ENCODE measurements at regions not wholly inside any gene's neighbourhood (a gene's known extent, or its start where the extent isn't known, plus 50 kb on each side); places are given as distances from the start of the nearest gene placed in this dataset.

- no peaks in the 10 kb centered on the region for H3K9me2 ChIP-seq (replicated peaks; ENCODE audit: insufficient read depth, low read length)
- peak overlapping the region; percentile 46; the same call in 1 of the 2 replicates for H3K9ac ChIP-seq (ENCODE audit: low read length)
- no peaks in the 10 kb centered on the region for H3K36me3 ChIP-seq (replicated peaks; ENCODE audit: insufficient read depth, low read length)
- no peak overlapping the region for H3K4me3 ChIP-seq (ENCODE audit: low read length)
- peak overlapping the region; percentile 80 for H3K27ac ChIP-seq (ENCODE audit: low read length)
- TF ChIP-seq EZH2 (optimal IDR thresholded peaks at IDR 0.05; ENCODE audit: low read depth, low read length) (no peak), CTCF (IDR thresholded peaks at IDR 0.05; ENCODE audit: low read length) (no peak), EZH2phosphoT487 (IDR thresholded peaks at IDR 0.05; ENCODE audit: low read length) (no peak)
- peak overlapping the region; percentile 68 for H2AFZ ChIP-seq (ENCODE audit: low read length)
- H3F3A ChIP-seq (ENCODE audit: insufficient read depth, low read length) = peaks cover 2% of the 10 kb centered on the region; the same call in 1 of the 2 replicates
- no peaks in the 10 kb centered on the region for H4K20me1 ChIP-seq (ENCODE audit: insufficient read depth, low read length)
- H3K9me3 ChIP-seq (replicated peaks; ENCODE audit: insufficient read depth, low read length) = no peaks in the 10 kb centered on the region
- H3K27me3 ChIP-seq (replicated peaks; ENCODE audit: insufficient read depth, low read length) = no peaks in the 10 kb centered on the region
- H3K79me2 ChIP-seq (ENCODE audit: low read length) = no peaks in the 10 kb centered on the region
- H3K4me2 ChIP-seq (ENCODE audit: low read depth, low read length) = peak overlapping the region; percentile 62
- peak; percentile 56 for DNase-seq
- peaks cover 30% of the 10 kb centered on the region for H3K4me1 ChIP-seq (ENCODE audit: low read length)
These were observed 91.5 kb upstream of the BCL11A start for GRCh38 chr2:60644951-60645350.

GRCh38 chr2:60648191-60648590 lies 94.7 kb upstream of the BCL11A start:
- H3K9me3 ChIP-seq (replicated peaks; ENCODE audit: insufficient read depth, low read length) = no peaks in the 10 kb centered on the region
- no peak overlapping the region for H3K27ac ChIP-seq (ENCODE audit: low read length)
- H3F3A ChIP-seq (ENCODE audit: insufficient read depth, low read length) = peaks cover 2% of the 10 kb centered on the region; the same call in 1 of the 2 replicates
- no peak overlapping the region for H3K4me3 ChIP-seq (ENCODE audit: low read length)
- peaks cover 22% of the 10 kb centered on the region for H3K4me1 ChIP-seq (ENCODE audit: low read length)
- H3K79me2 ChIP-seq (ENCODE audit: low read length) = no peaks in the 10 kb centered on the region
- TF ChIP-seq CTCF (IDR thresholded peaks at IDR 0.05; ENCODE audit: low read length) (no peak), EZH2 (optimal IDR thresholded peaks at IDR 0.05; ENCODE audit: low read depth, low read length) (no peak), EZH2phosphoT487 (IDR thresholded peaks at IDR 0.05; ENCODE audit: low read length) (no peak)
- no peak overlapping the region for H3K9ac ChIP-seq (ENCODE audit: low read length)
- no peaks in the 10 kb centered on the region for H3K9me2 ChIP-seq (replicated peaks; ENCODE audit: insufficient read depth, low read length)
- no peaks in the 10 kb centered on the region for H3K27me3 ChIP-seq (replicated peaks; ENCODE audit: insufficient read depth, low read length)
- H3K36me3 ChIP-seq (replicated peaks; ENCODE audit: insufficient read depth, low read length) = no peaks in the 10 kb centered on the region
- no peak overlapping the region for H3K4me2 ChIP-seq (ENCODE audit: low read depth, low read length)
- H4K20me1 ChIP-seq (ENCODE audit: insufficient read depth, low read length) = no peaks in the 10 kb centered on the region
- H2AFZ ChIP-seq (ENCODE audit: low read length) = no peak overlapping the region
- DNase-seq = no peak

GRCh38 chr2:60649721-60650120 lies 96.3 kb upstream of the BCL11A start:
- H3K79me2 ChIP-seq (ENCODE audit: low read length) = no peaks in the 10 kb centered on the region
- no peak overlapping the region for H3K4me3 ChIP-seq (ENCODE audit: low read length)
- no peak overlapping the region for H3K27ac ChIP-seq (ENCODE audit: low read length)
- no peaks in the 10 kb centered on the region for H3K9me3 ChIP-seq (replicated peaks; ENCODE audit: insufficient read depth, low read length)
- H3K4me2 ChIP-seq (ENCODE audit: low read depth, low read length) = no peak overlapping the region
- no peaks in the 10 kb centered on the region for H3K9me2 ChIP-seq (replicated peaks; ENCODE audit: insufficient read depth, low read length)
- no peak for TF ChIP-seq EZH2phosphoT487 (IDR thresholded peaks at IDR 0.05; ENCODE audit: low read length)
- TF ChIP-seq EZH2 (optimal IDR thresholded peaks at IDR 0.05; ENCODE audit: low read depth, low read length) = no peak
- TF ChIP-seq CTCF (IDR thresholded peaks at IDR 0.05; ENCODE audit: low read length) = no peak
- no peak for DNase-seq
- no peak overlapping the region for H2AFZ ChIP-seq (ENCODE audit: low read length)
- H4K20me1 ChIP-seq (ENCODE audit: insufficient read depth, low read length) = no peaks in the 10 kb centered on the region
- peaks cover 2% of the 10 kb centered on the region; the same call in 1 of the 2 replicates for H3F3A ChIP-seq (ENCODE audit: insufficient read depth, low read length)
- no peak overlapping the region for H3K9ac ChIP-seq (ENCODE audit: low read length)
- H3K27me3 ChIP-seq (replicated peaks; ENCODE audit: insufficient read depth, low read length) = no peaks in the 10 kb centered on the region
- H3K4me1 ChIP-seq (ENCODE audit: low read length) = peaks cover 10% of the 10 kb centered on the region
- no peaks in the 10 kb centered on the region for H3K36me3 ChIP-seq (replicated peaks; ENCODE audit: insufficient read depth, low read length)
